ENCODE measurements at regions not wholly inside any gene's neighbourhood (a gene's known extent, or its start where the extent isn't known, plus 50 kb on each side); places are given as distances from the start of the nearest gene placed in this dataset.
A peak's percentile ranks its signal among the peaks of the same experiment; 100 is the strongest.

GRCh38 chr1:186620566-186621350, 59.5 kb downstream of the PTGS2 start:
- DNase-seq, result peak; percentile 23 to 51

- DNase-seq, result peak; percentile 88 to 93
Measured at GRCh38 chr1:186618401-186619170, 61.6 kb downstream of the PTGS2 start.

- DNase-seq, result peak in 1 of 2 experiments; percentile 11
Measured at GRCh38 chr1:186617926-186618325, 62.3 kb downstream of the PTGS2 start.

GRCh38 chr1:186616511-186616910, 63.7 kb downstream of the PTGS2 start:
- no peak for DNase-seq

GRCh38 chr1:186615332-186615731, 64.9 kb downstream of the PTGS2 start:
- DNase-seq, result no peak

GRCh38 chr1:186611156-186611555, 69.1 kb downstream of the PTGS2 start:
- DNase-seq, result no peak

GRCh38 chr1:186609183-186609582, 71.0 kb downstream of the PTGS2 start:
- DNase-seq, result no peak

GRCh38 chr1:186605762-186606350, 74.4 kb downstream of the PTGS2 start:
- peak; percentile 73 to 86 for DNase-seq

GRCh38 chr1:186595969-186596368, 84.3 kb downstream of the PTGS2 start:
- DNase-seq, result no peak

- no peak for DNase-seq
Measured at GRCh38 chr1:186578325-186579016, 101.8 kb downstream of the PTGS2 start.

GRCh38 chr1:186577633-186578032, 102.6 kb downstream of the PTGS2 start:
- no peak for DNase-seq

GRCh38 chr1:186577216-186577615, 103.0 kb downstream of the PTGS2 start:
- no peak for DNase-seq

- peak; percentile 48 to 49 for DNase-seq
Measured at GRCh38 chr1:186575348-186575747, 104.9 kb downstream of the PTGS2 start.

GRCh38 chr1:186574926-186575325, 105.3 kb downstream of the PTGS2 start:
- no peak for DNase-seq

- DNase-seq, result no peak
Measured at GRCh38 chr1:186572509-186572908, 107.7 kb downstream of the PTGS2 start.

- no peak for DNase-seq
Measured at GRCh38 chr1:186571771-186572170, 108.5 kb downstream of the PTGS2 start.

GRCh38 chr1:186569856-186570255, 108.9 kb upstream of the PDC start:
- no peak for DNase-seq

- no peak for DNase-seq
Measured at GRCh38 chr1:186568221-186568620, 107.3 kb upstream of the PDC start.

GRCh38 chr1:186566140-186566855, 105.4 kb upstream of the PDC start:
- DNase-seq, result no peak

GRCh38 chr1:186564582-186564981, 103.7 kb upstream of the PDC start:
- no peak for DNase-seq

- DNase-seq, result no peak
Measured at GRCh38 chr1:186559601-186560116, 98.7 kb upstream of the PDC start.

- no peak for DNase-seq
Measured at GRCh38 chr1:186557147-186557777, 96.3 kb upstream of the PDC start.
